ENCODE measurements at regions not wholly inside any gene's neighbourhood (a gene's known extent, or its start where the extent isn't known, plus 50 kb on each side); places are given as distances from the start of the nearest gene placed in this dataset.

- no peak for FAIRE-seq
Measured at GRCh38 chr18:42644729-42645131, 470.8 kb downstream of the RIT2 start.

- no peak for FAIRE-seq
Measured at GRCh38 chr18:42649331-42650035, 466.0 kb downstream of the RIT2 start.

DNA sequence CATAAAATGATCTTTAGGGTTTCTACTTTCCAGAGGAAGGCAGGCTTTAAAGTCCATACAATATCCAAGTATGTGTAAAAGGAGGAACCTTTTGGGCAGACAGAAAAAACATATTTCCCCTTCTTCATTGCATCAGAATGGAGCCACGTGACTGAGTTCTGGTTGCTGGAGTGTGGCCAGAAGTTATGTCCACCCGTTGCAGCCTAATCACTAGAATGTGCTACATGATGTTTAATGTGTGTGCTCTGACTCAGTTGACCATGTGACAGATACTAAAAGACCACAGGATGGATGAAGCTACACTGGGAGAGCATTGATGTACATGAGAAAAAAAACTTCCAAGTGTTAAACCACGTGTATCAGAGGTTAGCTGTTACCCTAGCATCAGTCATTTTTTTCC is 460.9 kb downstream of the RIT2 start:
- no peak for FAIRE-seq

GRCh38 chr18:42657551-42657950 is 457.9 kb downstream of the RIT2 start:
- no peak for FAIRE-seq

GRCh38 chr18:42658171-42658570 is 457.3 kb downstream of the RIT2 start:
- no peak for FAIRE-seq

- FAIRE-seq, result no peak
Measured at GRCh38 chr18:42659187-42659586, 456.3 kb downstream of the RIT2 start.

GRCh38 chr18:42670860-42671259 is 444.6 kb downstream of the RIT2 start:
- FAIRE-seq, result no peak

- no peak for FAIRE-seq
Measured at GRCh38 chr18:42675810-42676209, 439.7 kb downstream of the RIT2 start.

- FAIRE-seq, result no peak
Measured at GRCh38 chr18:42683094-42683493, 432.4 kb downstream of the RIT2 start.

DNA sequence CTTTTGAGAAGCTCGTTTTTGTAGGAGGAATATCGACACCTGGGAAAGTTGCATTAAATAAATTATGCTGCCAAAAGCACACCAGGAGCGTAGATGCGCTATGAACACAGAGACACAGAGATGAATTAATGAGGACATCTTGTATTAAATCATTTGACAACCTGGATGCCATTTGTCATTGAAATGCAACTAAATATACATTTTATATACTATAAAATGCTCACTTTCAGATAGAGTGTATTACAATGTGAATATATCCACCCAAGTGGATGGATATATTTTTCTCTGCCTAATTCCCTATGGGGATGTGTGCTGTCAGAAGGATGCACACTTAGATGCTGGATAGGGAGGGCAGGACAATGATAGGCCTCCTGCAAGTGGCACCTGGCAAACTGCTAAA is 426.2 kb downstream of the RIT2 start:
- no peak for FAIRE-seq
